Breast epithelium (tissue), 3 donors: ENCODE measurements at regions not wholly inside any gene's neighbourhood (a gene's known extent, or its start where the extent isn't known, plus 50 kb on each side); places are given as distances from the start of the nearest gene placed in this dataset.

Source experiments
- CTCF ChIP-seq, 3 donors: fragments of 450-650 bp; IDR thresholded peaks; one replicate each; pipeline ENCODE4 v1.5.1; 2016 to 2017; ENCODE audit warnings: antibody characterized with exemption in 3 of 3, mild to moderate bottlenecking in 3 of 3, moderate library complexity in 3 of 3
- POLR2A ChIP-seq: fragments of 450-650 bp; IDR thresholded peaks from one replicate; pipeline ENCODE4 v1.6.1; 2016; ENCODE audit warnings: antibody characterized with exemption, mild to moderate bottlenecking, moderate library complexity
- POLR2AphosphoS5 ChIP-seq, 3 donors: sonication (generic); formaldehyde crosslinking; IDR thresholded peaks; one replicate each; pipeline ENCODE4 v1.6.1; 2017; ENCODE audit warnings: antibody characterized with exemption in 3 of 3

- TF ChIP-seq CTCF (IDR thresholded peaks at IDR 0.05): no peak
- no peak for TF ChIP-seq POLR2A
- no peak for TF ChIP-seq POLR2AphosphoS5 (IDR thresholded peaks at IDR 0.05)
These were observed 294.4 kb upstream of the PRDM1 start for GRCh38 chr6:105791583-105792318.
